HG02943 (cell line): ENCODE measurements at regions not wholly inside any gene's neighbourhood (a gene's known extent, or its start where the extent isn't known, plus 50 kb on each side); places are given as distances from the start of the nearest gene placed in this dataset.
"Not testable (repeated sequence)": the region's sequence is repeated elsewhere in the genome, so short reads cannot be mapped to it uniquely, and the experiment has no call there.

ENCODE experiments used
- ATAC-seq: cut with Tn5 transposase; IDR thresholded peaks from one replicate; pipeline ENCODE4 v1.9.1; 2021; ENCODE audit warnings: mild to moderate bottlenecking, low read depth, moderate library complexity; ENCODE audit not compliant: unreplicated experiment

GRCh38 chr2:150122871-150123613 lies 364.4 kb downstream of the RND3 start:
- ATAC-seq = no peak

- ATAC-seq = no peak
These were observed 365.3 kb downstream of the RND3 start for GRCh38 chr2:150122156-150122555.

GRCh38 chr2:150120326-150120955 lies 367.0 kb downstream of the RND3 start:
- ATAC-seq = no peak

DNA sequence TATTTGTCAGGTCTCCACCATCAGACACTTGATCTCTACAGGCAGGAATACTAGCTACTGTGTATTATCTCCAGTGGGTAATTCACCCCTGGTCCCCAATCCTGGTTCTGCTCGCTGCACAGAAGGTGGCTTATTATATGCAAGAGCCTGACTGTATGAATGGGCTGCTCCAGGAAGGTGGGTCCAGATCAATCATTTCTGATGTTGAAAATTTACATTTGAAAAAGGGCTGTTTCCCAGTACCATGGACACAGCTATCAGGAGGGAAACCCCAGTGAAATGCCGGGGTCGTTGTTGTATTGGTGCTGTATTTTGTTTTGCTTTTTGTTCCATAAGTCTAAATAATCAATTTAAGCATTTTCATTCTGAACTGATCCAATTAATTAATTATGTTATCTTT lies 367.6 kb downstream of the RND3 start:
- ATAC-seq = no peak

DNA sequence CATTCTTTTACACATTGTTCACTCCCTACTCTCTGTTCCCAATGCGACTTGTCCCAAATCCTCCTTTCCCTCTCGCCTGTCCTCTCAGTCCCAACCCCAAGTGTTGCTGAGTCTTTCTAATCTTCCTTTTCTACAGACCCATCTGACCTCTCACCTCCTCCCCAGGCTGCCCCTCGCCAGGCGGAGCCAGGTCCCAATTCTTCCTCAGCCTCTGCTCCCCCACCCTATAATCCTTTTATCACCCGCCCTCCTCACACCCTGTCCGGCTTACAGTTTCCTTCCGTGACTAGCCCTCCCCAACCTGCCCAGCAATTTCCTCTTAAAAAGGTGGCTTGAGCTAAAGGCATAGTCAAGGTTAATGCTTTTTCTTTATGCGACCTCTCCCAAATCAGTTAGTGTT lies 373.4 kb downstream of the RND3 start:
- ATAC-seq = not testable (repeated sequence)

GRCh38 chr2:150110548-150110947 lies 376.9 kb downstream of the RND3 start:
- no peak for ATAC-seq

DNA sequence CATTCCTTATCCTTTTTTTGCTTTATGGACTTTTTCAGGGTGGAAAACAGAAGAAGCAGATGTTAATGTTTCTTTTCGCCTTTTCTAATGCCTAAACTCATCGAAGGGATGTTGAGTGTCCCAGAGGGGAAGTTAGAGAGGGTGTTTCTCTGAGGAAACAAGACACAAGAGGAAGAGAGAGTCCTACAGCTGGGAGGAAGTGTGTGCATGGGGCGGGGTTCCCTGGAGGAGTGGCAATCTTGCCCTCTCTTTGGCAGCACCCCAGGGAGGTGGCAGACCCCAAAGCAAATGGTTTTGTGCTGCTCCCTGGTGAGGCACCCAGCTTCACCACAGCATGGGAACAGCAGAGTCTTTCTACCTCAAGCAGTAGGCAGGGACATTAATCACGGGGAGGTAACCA lies 377.6 kb downstream of the RND3 start:
- ATAC-seq = no peak

- no peak for ATAC-seq
These were observed 378.4 kb downstream of the RND3 start for GRCh38 chr2:150109028-150109427.

DNA sequence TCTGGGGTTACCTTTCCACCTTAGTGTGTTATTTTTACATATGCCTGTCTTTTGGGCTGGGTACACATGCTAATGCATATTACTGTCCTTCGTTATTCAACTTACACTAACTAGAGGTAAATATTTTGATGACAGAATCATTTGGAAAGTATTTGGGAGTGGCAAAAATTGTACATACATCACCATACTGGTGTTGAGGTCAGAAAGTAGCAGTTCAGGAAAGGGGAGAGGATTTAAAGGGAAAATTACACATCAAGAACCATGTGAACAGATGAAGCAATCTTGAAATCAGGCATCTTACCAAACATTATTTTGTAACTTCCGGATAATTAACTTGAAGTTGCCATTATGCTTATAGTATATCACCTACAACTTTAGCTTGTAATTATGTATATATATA lies 379.7 kb downstream of the RND3 start:
- no peak for ATAC-seq

GRCh38 chr2:150107170-150107569 lies 380.3 kb downstream of the RND3 start:
- ATAC-seq = no peak

- ATAC-seq = no peak
These were observed 385.5 kb downstream of the RND3 start for GRCh38 chr2:150101947-150102346.

DNA sequence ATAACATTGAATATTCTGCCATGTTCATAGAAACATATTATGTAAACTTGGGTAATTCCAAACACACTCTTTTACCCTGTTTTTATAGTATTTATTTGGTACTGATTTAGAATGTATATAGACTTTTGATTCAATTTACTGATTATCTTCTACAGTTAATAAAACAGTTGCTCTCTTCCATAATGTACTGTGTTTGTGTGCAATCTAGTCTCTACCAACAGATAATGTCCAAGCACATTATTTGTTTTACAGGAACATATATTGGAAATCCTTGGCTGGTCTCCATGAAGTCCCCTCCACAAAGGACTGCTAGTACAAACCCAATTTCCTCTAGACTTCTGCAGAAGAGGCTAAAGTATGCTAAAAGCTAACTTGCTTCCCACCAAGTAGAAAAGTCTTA lies 386.6 kb downstream of the RND3 start:
- ATAC-seq = no peak

- no peak for ATAC-seq
These were observed 387.1 kb downstream of the RND3 start for GRCh38 chr2:150100336-150100735.

DNA sequence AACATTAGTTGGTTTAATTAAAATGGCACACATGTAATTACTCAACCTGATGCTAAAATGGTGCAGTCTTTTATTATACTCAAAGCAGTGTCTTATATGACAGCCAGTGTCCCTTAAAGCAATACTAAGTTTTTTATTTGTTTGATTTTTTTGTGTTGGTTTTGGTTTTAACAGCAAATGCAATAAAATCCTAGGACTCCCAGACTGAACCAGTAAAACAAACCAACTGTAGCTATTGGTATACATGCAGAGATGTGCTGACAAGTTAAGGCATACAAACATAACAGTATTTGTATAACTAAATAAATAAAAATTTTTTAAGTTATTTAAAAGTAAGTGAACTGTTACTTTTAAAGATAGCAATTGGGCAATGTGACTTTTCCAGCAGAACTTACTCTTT lies 387.7 kb downstream of the RND3 start:
- no peak for ATAC-seq

- ATAC-seq = no peak
These were observed 389.5 kb downstream of the RND3 start for GRCh38 chr2:150097901-150098531.

DNA sequence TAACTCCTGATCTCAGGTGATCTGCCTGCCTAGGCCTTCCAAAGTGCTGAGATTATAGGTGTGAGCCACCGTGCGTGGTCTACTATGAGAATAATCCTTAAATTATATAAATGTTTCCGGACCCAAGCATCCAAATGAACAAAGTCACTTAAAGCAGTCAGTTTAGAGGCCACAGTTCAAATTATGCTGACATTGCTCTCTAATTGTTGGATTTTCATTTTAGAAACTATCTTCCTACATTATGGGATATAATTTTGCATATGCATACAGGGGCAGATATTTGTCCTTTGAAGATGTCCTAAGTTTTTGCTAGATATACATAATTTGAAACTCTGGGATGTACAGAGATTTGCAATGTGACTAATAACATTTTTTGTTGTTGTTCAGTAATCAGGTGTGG lies 390.1 kb downstream of the RND3 start:
- ATAC-seq = no peak

DNA sequence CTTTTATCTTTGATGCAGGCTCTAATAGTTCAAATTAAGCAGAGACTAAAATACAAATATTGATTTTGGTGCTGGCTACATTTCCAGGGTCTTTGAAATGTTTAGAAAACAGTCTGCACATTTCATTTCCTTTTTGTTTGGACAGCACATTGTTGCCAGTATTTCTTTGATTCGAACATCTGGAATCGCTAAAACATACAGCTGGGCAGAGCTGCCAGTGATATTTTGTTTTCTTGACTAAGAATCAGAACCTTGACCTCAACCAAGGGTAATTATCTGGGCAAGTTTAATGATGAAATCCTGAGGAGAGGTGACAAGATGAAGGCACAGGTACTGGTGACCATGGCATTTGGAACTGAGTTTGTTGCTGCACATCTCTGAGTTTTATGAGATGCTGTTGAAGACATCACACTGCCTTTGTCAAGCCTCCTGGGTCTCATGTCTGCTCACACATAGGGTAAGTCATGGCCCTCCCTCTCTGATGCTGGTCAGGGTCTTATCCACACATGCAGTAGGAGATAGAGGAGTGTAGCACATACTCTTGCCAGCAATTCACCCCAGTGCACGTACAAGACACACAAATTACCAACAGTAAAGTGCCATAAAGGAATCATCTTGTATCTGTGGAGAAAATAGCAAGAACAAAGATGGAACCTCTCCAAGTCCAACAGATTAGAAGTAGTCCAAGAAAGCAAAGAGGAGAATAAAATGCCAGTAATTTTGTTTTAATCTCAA lies 391.9 kb downstream of the RND3 start:
- ATAC-seq = no peak

DNA sequence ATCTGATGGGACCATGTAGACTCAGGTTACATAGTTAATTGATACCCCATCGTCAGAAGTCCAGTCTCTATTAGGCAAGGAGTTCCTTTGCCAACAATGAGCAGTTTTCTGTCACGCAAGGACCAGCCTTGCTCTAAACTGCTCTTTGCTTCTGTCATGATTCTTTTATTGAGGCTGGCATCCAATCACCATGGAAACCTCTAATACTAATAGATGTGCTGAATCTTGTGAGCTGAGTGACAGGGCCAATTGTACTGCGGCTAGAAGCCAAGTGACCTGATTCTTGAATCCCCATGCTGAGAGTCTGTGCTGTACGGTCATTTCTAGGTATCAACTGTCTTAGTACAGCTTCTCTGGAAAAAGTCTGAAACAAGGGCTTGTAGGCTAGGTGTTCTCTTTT lies 395.6 kb downstream of the RND3 start:
- ATAC-seq = no peak

DNA sequence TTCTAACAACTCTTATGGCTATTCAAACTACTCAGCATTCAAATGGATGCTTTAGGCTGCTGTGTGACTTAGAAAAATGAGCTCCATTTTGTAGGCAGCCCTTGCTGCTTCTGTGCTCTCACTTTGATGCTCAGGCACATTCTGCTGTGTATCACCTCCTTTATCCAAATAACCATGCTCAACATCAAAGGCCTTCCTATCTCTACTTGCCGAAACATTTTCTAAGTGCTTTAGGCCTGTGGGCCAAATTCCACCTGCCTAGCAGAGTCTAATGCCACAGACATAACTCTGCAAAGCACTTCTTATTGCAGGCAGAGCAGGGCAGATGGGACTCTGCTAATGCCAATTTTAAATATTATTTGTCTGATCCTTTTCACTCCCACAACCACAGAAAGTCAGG lies 397.4 kb downstream of the RND3 start:
- no peak for ATAC-seq

DNA sequence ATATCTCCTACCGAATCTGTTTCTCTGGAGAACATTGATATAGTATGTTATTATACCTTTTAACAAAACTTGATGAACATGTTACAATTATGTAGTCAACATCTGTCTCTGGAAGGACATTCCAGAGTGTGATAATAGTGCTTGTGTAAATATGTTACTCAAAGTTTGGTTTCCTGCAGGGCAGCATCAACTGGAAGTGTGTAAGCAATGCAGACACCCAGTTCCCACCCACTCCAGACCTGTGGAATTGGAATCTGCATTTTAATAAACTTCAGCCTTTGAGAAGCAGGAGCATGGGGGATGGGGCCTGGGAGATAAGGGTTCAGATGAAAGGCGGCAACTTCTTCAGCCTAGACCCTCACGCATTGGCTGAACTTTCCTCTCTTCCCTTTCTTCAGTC lies 398.9 kb downstream of the RND3 start:
- ATAC-seq = no peak

DNA sequence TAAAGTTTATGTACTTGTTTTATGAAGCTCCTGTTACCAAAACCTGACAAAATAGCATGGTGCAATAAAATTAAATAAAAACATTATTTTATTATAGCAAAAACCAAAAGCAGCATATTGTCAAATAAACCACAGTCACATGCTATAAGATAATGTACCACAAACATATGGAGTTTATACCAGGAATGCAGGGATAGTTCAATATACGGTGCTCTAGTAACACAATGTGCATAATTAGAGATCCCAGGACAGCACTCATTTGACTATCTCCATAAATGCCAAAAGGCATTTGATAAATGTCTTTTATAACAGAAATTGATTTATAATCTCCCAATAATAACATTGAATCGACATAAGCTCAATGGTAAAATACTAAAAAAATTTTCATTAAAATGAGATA lies 402.0 kb downstream of the RND3 start:
- no peak for ATAC-seq
